Fibroblast of mammary gland (primary cell): ENCODE measurements at regions not wholly inside any gene's neighbourhood (a gene's known extent, or its start where the extent isn't known, plus 50 kb on each side); places are given as distances from the start of the nearest gene placed in this dataset.

ENCODE experiments used
- DNase-seq: peaks from one replicate; pipeline ENCODE4 v3.0.0-alpha.2; 2010; ENCODE audit warnings: low read depth
- H3K4me3 ChIP-seq: 2 replicates; pipeline ENCODE4 v1.5.1; 2011; ENCODE audit warnings: low read depth, mild to moderate bottlenecking, low read length, moderate library complexity; ENCODE audit not compliant: control insufficient read depth
- CTCF ChIP-seq: conservative IDR thresholded peaks from 2 replicates; pipeline ENCODE4 v1.5.1; 2011; ENCODE audit warnings: low read depth, low read length, inconsistent platforms; ENCODE audit not compliant: control insufficient read depth, insufficient read depth

DNA sequence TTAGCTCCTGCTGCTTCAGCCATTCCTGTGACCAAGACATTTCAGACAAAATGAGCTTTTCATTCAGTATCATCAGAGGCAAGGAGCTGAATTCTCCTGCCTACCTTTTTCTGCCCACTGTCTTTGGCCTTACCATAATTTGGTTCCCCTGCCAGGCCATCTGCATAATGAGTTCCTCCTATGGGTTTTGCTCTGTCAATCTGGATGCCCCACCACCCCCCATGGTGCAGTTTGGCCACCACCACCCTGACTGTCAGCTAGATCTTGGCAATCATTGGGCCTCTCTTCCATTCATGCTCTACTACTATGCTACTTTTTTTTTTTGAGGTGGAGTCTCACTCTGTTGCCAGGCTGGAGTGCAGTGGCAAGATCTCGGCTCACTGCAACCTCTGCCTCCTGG, 169.2 kb upstream of the ZKSCAN2 start:
- H3K4me3 ChIP-seq = no peak overlapping the region
- TF ChIP-seq CTCF = no peak
- no peak for DNase-seq

DNA sequence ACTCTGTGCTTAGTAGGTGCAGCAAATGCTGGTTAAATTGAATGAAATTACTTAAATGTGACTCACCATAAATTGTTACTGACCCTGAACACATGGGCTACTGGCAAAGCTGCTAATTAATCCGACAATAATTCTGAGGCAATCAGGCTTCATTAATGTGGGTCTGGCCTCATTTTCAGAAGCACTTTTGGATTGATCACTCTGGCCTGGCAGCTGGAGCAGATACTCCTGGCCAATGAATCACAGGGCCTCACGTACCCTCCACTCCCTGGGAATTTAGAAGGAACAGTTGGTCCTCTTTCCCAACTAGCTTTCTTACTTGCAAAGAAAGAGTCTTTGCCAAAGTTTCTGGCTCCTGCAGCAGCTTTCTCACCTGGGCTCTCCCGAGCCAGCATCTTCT, 162.0 kb upstream of the ZKSCAN2 start:
- DNase-seq = no peak
- TF ChIP-seq CTCF = no peak
- H3K4me3 ChIP-seq = no peak overlapping the region

- no peak overlapping the region for H3K4me3 ChIP-seq
- no peak for TF ChIP-seq CTCF
- no peak for DNase-seq
Observed at GRCh38 chr16:25419153-25419552, 161.5 kb upstream of the ZKSCAN2 start.

GRCh38 chr16:25416002-25416401, 158.4 kb upstream of the ZKSCAN2 start:
- no peak for TF ChIP-seq CTCF
- H3K4me3 ChIP-seq = no peak overlapping the region
- DNase-seq = no peak

DNA sequence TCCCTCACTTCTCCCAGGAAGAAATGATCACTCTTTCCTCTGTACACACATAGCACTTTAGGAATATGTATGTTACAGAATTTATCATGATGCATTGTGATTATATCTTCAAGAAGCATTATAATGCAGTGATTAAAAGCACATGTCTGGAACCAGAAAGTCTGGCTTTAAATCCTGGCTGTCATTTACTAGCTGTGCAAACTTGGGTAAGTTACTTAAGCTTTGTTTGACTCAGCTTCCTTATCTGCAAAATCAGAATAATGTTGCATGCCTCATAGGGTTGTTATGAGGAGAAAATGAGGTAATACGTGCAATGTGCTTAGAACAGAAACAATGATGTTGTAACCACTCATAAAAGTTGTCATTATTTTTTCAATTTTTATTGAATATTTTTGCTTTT, 156.3 kb upstream of the ZKSCAN2 start:
- TF ChIP-seq CTCF = no peak
- H3K4me3 ChIP-seq = no peak overlapping the region
- no peak for DNase-seq

- TF ChIP-seq CTCF = no peak
- no peak overlapping the region for H3K4me3 ChIP-seq
Observed at GRCh38 chr16:25413133-25413532, 155.5 kb upstream of the ZKSCAN2 start.

GRCh38 chr16:25411396-25412081, 153.9 kb upstream of the ZKSCAN2 start:
- no peak for DNase-seq
- H3K4me3 ChIP-seq = no peak overlapping the region
- no peak for TF ChIP-seq CTCF

More at GRCh38 chr16:25413133-25413532, 155.5 kb upstream of the ZKSCAN2 start:
- DNase-seq = no peak
